HCT116 (cell line): ENCODE measurements at regions not wholly inside any gene's neighbourhood (a gene's known extent, or its start where the extent isn't known, plus 50 kb on each side); places are given as distances from the start of the nearest gene placed in this dataset.

Source experiments
- CEBPB ChIP-seq: IDR thresholded peaks from 2 replicates; pipeline ENCODE4 v1.6.1; 2012; ENCODE audit warnings: low read depth
- CTCF ChIP-seq, 3 experiments: fragments of 200-600 bp in 1 of 3; sonication (generic) in 1 of 3; IDR thresholded peaks in 2 of 3; conservative IDR thresholded peaks in 1 of 3; 2 replicates each; pipeline ENCODE4 v1.5.1; 2012 to 2017; ENCODE audit warnings: low read depth in 2 of 3, low read length in 2 of 3, antibody characterized with exemption in 1 of 3, borderline replicate concordance in 1 of 3, control low read depth in 1 of 3, mild to moderate bottlenecking in 1 of 3, mixed read lengths in 1 of 3, mixed run types in 1 of 3, moderate library complexity in 1 of 3; ENCODE audit not compliant: insufficient read depth in 1 of 3
- EGR1 ChIP-seq: IDR thresholded peaks from 2 replicates; pipeline ENCODE4 v1.6.1; 2012; ENCODE audit warnings: low read depth
- EZH2 ChIP-seq: fragments of 200-600 bp; sonication (generic); IDR thresholded peaks from 2 replicates; pipeline ENCODE4 v1.6.1; 2017; ENCODE audit warnings: antibody characterized with exemption, mixed run types
- JUND ChIP-seq: IDR thresholded peaks from 2 replicates; pipeline ENCODE4 v1.6.1; 2012
- POLR2A ChIP-seq: IDR thresholded peaks from 2 replicates; pipeline ENCODE4 v1.7.0; 2011; ENCODE audit warnings: borderline replicate concordance; ENCODE audit not compliant: insufficient read depth, insufficient read length; ENCODE audit errors: extremely low read depth
- POLR2AphosphoS5 ChIP-seq: IDR thresholded peaks from 2 replicates; pipeline ENCODE4 v1.6.1; 2011; ENCODE audit warnings: mild to moderate bottlenecking, low read depth, low read length, moderate library complexity
- RAD21 ChIP-seq: IDR thresholded peaks from 2 replicates; pipeline ENCODE4 v1.6.1; 2012; ENCODE audit warnings: low read depth, mild to moderate bottlenecking
- YY1 ChIP-seq: IDR thresholded peaks from 2 replicates; pipeline ENCODE4 v1.6.1; 2011; ENCODE audit warnings: low read length, low read depth, moderate library complexity, mild to moderate bottlenecking; ENCODE audit not compliant: insufficient replicate concordance; ENCODE audit errors: extremely low read depth
- ZFX ChIP-seq: fragments of 450-650 bp; IDR thresholded peaks from 2 replicates; pipeline ENCODE4 v1.6.1; 2017
- TF ChIP-seq, protein P1 (sequence below): IDR thresholded peaks from 2 replicates; pipeline ENCODE4 v1.6.1; 2012

DNA sequence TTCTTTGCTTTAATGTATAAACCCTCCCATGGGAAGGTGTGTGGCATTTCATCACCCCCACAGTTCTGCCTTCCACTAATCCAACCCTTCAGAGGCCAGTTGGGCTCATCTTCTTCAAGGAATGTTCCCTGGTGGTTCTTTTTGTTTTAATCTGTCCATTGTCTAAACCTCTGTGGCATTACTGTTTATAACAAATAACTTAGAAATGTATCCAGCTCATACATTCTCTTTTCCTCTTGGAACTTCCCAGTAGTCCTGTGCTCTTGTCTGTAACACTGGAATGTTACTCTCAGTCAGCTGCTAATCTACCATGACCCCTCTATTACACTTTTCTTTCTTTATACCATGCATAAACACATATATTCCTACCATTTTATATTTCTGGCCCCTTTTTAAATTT, 213.5 kb upstream of the TARS1 start:
- TF ChIP-seq, protein P1, sequence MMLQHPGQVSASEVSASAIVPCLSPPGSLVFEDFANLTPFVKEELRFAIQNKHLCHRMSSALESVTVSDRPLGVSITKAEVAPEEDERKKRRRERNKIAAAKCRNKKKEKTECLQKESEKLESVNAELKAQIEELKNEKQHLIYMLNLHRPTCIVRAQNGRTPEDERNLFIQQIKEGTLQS = no peak
- TF ChIP-seq EGR1 = no peak
- TF ChIP-seq YY1 = no peak
- TF ChIP-seq EZH2 = no peak
- no peak for TF ChIP-seq CTCF (IDR thresholded peaks at IDR 0.05 in 2 of 3, conservative IDR thresholded peaks at IDR 0.05 in 1 of 3; ENCODE audit: borderline replicate concordance in 1 of 3, insufficient read depth in 1 of 3, low read depth in 2 of 3, low read length in 2 of 3)
- no peak for TF ChIP-seq ZFX
- no peak for TF ChIP-seq CEBPB
- TF ChIP-seq RAD21 = no peak
- no peak for TF ChIP-seq JUND
- TF ChIP-seq POLR2A = no peak
- TF ChIP-seq POLR2AphosphoS5 = no peak
